ENCODE measurements at regions not wholly inside any gene's neighbourhood (a gene's known extent, or its start where the extent isn't known, plus 50 kb on each side); places are given as distances from the start of the nearest gene placed in this dataset.

GRCh38 chr11:128082574-128082973 is 504.8 kb downstream of the ETS1 start:
- H3K4me3 ChIP-seq (ENCODE audit: low read length), result no peak overlapping the region
- no peaks in the 10 kb centered on the region for H4K20me1 ChIP-seq (ENCODE audit: insufficient read depth)
- no peak overlapping the region for H3K4me2 ChIP-seq (ENCODE audit: low read length)
- H3K9me2 ChIP-seq (ENCODE audit: insufficient read depth, low read length), result no peaks in the 10 kb centered on the region
- no peak overlapping the region for H3K9ac ChIP-seq (ENCODE audit: low read length)
- H3K9me3 ChIP-seq (ENCODE audit: low read length), result no peaks in the 10 kb centered on the region
- no peaks in the 10 kb centered on the region for H3K36me3 ChIP-seq (ENCODE audit: insufficient read depth, low read length)
- H3F3A ChIP-seq (ENCODE audit: insufficient read depth, low read length, poor library complexity, severe bottlenecking), result no peaks in the 10 kb centered on the region
- H3K79me2 ChIP-seq (replicated peaks; ENCODE audit: insufficient read depth, low read length), result no peaks in the 10 kb centered on the region
- TF ChIP-seq POLR2AphosphoS5 (IDR thresholded peaks at IDR 0.05) (no peak), REST (IDR thresholded peaks at IDR 0.05; ENCODE audit: borderline replicate concordance) (no peak), MXI1 (conservative IDR thresholded peaks at IDR 0.05; ENCODE audit: poor library complexity, severe bottlenecking) (no peak), TAF1 (IDR thresholded peaks at IDR 0.05; ENCODE audit: low read depth) (no peak), RAD21 (conservative IDR thresholded peaks at IDR 0.05) (no peak), CTCF (IDR thresholded peaks at IDR 0.05; ENCODE audit: poor library complexity, severe bottlenecking) (no peak), EZH2 (IDR thresholded peaks at IDR 0.05; ENCODE audit: borderline replicate concordance, insufficient read depth, low read length, poor library complexity, severe bottlenecking) (no peak), EP300 (conservative IDR thresholded peaks at IDR 0.05; ENCODE audit: poor library complexity, severe bottlenecking) (no peak), SMC3 (conservative IDR thresholded peaks at IDR 0.05; ENCODE audit: poor library complexity) (no peak)
- H2AFZ ChIP-seq (ENCODE audit: low read depth, low read length), result no peak overlapping the region
- no peak overlapping the region for H3K27ac ChIP-seq (ENCODE audit: low read length)
- no peaks in the 10 kb centered on the region for H3K27me3 ChIP-seq (ENCODE audit: insufficient read depth, low read depth, low read length)

GRCh38 chr11:128069665-128070064 is 517.7 kb downstream of the ETS1 start:
- no peaks in the 10 kb centered on the region for H4K20me1 ChIP-seq (ENCODE audit: insufficient read depth)
- no peak overlapping the region for H3K4me2 ChIP-seq (ENCODE audit: low read length)
- no peaks in the 10 kb centered on the region for H3K79me2 ChIP-seq (replicated peaks; ENCODE audit: insufficient read depth, low read length)
- no peak overlapping the region for H3K27ac ChIP-seq (ENCODE audit: low read length)
- no peaks in the 10 kb centered on the region for H3K9me3 ChIP-seq (ENCODE audit: low read length)
- H3K27me3 ChIP-seq (ENCODE audit: insufficient read depth, low read depth, low read length), result no peaks in the 10 kb centered on the region
- H3K9me2 ChIP-seq (ENCODE audit: insufficient read depth, low read length), result no peaks in the 10 kb centered on the region
- no peak overlapping the region for H2AFZ ChIP-seq (ENCODE audit: low read depth, low read length)
- H3K36me3 ChIP-seq (ENCODE audit: insufficient read depth, low read length), result no peaks in the 10 kb centered on the region
- H3K4me3 ChIP-seq (ENCODE audit: low read length), result no peak overlapping the region
- H3F3A ChIP-seq (ENCODE audit: insufficient read depth, low read length, poor library complexity, severe bottlenecking), result no peaks in the 10 kb centered on the region
- no peak overlapping the region for H3K9ac ChIP-seq (ENCODE audit: low read length)
- TF ChIP-seq POLR2AphosphoS5 (IDR thresholded peaks at IDR 0.05), result peak; percentile 81
- TF ChIP-seq EP300 (conservative IDR thresholded peaks at IDR 0.05; ENCODE audit: poor library complexity, severe bottlenecking), result peak; percentile 84
- no peak for TF ChIP-seq TAF1 (IDR thresholded peaks at IDR 0.05; ENCODE audit: low read depth)
- TF ChIP-seq REST (IDR thresholded peaks at IDR 0.05; ENCODE audit: borderline replicate concordance), result no peak
